22Rv1 (cell line): ENCODE measurements at regions not wholly inside any gene's neighbourhood (a gene's known extent, or its start where the extent isn't known, plus 50 kb on each side); places are given as distances from the start of the nearest gene placed in this dataset.

Source experiments
- CTCF ChIP-seq: fragments of 450-650 bp; IDR thresholded peaks from 2 replicates; pipeline ENCODE4 v1.5.1; 2017; ENCODE audit warnings: mild to moderate bottlenecking
- ZFX ChIP-seq: fragments of 450-650 bp; IDR thresholded peaks from 2 replicates; pipeline ENCODE4 v1.6.1; 2017; ENCODE audit warnings: antibody characterized with exemption, borderline replicate concordance

DNA sequence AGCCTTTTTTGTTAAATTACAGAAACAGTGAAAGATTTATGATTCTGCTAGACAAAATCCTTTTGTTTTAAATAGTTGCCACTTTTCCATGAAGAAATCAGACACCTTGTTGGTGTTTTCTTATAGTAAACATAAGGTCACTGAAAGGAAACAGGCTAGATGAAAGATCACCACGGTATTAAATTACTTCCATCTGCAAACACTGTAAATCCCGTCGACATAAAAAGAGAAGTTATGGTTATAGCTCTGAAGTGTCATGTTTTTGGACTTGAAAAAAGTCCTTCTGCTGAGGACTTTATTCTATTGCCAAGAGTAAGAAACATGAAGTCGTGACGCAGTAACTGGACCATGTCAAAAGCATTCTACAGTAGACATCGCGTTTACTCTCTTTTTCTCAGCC lies 567.6 kb upstream of the SLIT2 start:
- TF ChIP-seq CTCF (no peak), ZFX (no peak)
